ENCODE measurements at regions not wholly inside any gene's neighbourhood (a gene's known extent, or its start where the extent isn't known, plus 50 kb on each side); places are given as distances from the start of the nearest gene placed in this dataset.
A peak's percentile ranks its signal among the peaks of the same experiment; 100 is the strongest.
"Not testable (repeated sequence)": the region's sequence is repeated elsewhere in the genome, so short reads cannot be mapped to it uniquely, and the experiment has no call there.

GRCh38 chr10:22467393-22467792, 122.1 kb downstream of the SPAG6 start:
- DNase-seq; H3K4me3 ChIP-seq; H3K9me3 ChIP-seq; H3K36me3 ChIP-seq; H3K27ac ChIP-seq; H3K4me1 ChIP-seq; ATAC-seq (ENCODE audit: low FRiP score in 2 of 2); H3K27me3 ChIP-seq: not testable (repeated sequence)
- WGBS, 2 donors = 78 to 79% methylated on average over 4 of the region's 4 CpGs

GRCh38 chr10:22468570-22469320, 123.4 kb downstream of the SPAG6 start:
- H3K9me3 ChIP-seq = no peaks in the 10 kb centered on the region
- WGBS, 2 donors = 84 to 85% methylated on average over 3 of the region's 3 CpGs
- ATAC-seq (ENCODE audit: low FRiP score in 2 of 2) (no peak), DNase-seq (no peak)
- H3K4me3 ChIP-seq = no peak overlapping the region
- peaks cover 0 to 3% (median 0%) of the 10 kb centered on the region in 4 donors for H3K27me3 ChIP-seq
- H3K27ac ChIP-seq = no peak overlapping the region
- H3K36me3 ChIP-seq = no peaks in the 10 kb centered on the region
- no peaks in the 10 kb centered on the region for H3K4me1 ChIP-seq
- no peak for TF ChIP-seq CTCF (IDR thresholded peaks at IDR 0.05)
- no peak for TF ChIP-seq POLR2AphosphoS5 (IDR thresholded peaks at IDR 0.05)
- no peak for TF ChIP-seq POLR2A (IDR thresholded peaks at IDR 0.05)
- no peak for TF ChIP-seq EP300 (IDR thresholded peaks at IDR 0.05)

- Histone ChIP-seq H3K27me3 (peaks cover 0 to 38% (median 18%) of the 10 kb centered on the region in 4 donors), H3K9me3 (no peaks in the 10 kb centered on the region), H3K4me3 (no peak overlapping the region), H3K27ac (no peak overlapping the region), H3K4me1 (peaks cover 16 to 24% (median 18%) of the 10 kb centered on the region in 4 donors), H3K36me3 (no peaks in the 10 kb centered on the region)
- WGBS, 2 donors = 83 to 91% methylated on average over 6 of the region's 6 CpGs
- DNase-seq (no peak), ATAC-seq (ENCODE audit: low FRiP score in 2 of 2) (no peak)
- TF ChIP-seq CTCF (IDR thresholded peaks at IDR 0.05) (no peak), POLR2A (IDR thresholded peaks at IDR 0.05) (no peak), EP300 (IDR thresholded peaks at IDR 0.05) (no peak), POLR2AphosphoS5 (IDR thresholded peaks at IDR 0.05) (no peak)
These were observed 127.7 kb downstream of the SPAG6 start for GRCh38 chr10:22473044-22473443.

GRCh38 chr10:22473459-22473858, 128.2 kb downstream of the SPAG6 start:
- TF ChIP-seq CTCF (IDR thresholded peaks at IDR 0.05) (no peak), EP300 (IDR thresholded peaks at IDR 0.05) (no peak), POLR2AphosphoS5 (IDR thresholded peaks at IDR 0.05) (no peak), POLR2A (IDR thresholded peaks at IDR 0.05) (no peak)
- WGBS, 2 donors = 68 to 76% methylated on average over 3 of the region's 3 CpGs
- Histone ChIP-seq H3K27ac (no peak overlapping the region), H3K9me3 (no peaks in the 10 kb centered on the region), H3K36me3 (no peaks in the 10 kb centered on the region), H3K27me3 (peaks cover 0 to 38% (median 18%) of the 10 kb centered on the region in 4 donors), H3K4me3 (no peak overlapping the region), H3K4me1 (peaks cover 16 to 24% (median 18%) of the 10 kb centered on the region in 4 donors)
- no peak for ATAC-seq (ENCODE audit: low FRiP score in 2 of 2)
- DNase-seq = no peak

GRCh38 chr10:22475651-22476600, 130.6 kb downstream of the SPAG6 start:
- H3K9me3 ChIP-seq = no peaks in the 10 kb centered on the region
- no peak overlapping the region for H3K27ac ChIP-seq
- ATAC-seq (ENCODE audit: low FRiP score in 2 of 2) = peak in 1 of 2 donors; percentile 57
- H3K27me3 ChIP-seq = peaks cover 0 to 38% (median 18%) of the 10 kb centered on the region in 4 donors
- no peak for TF ChIP-seq POLR2A (IDR thresholded peaks at IDR 0.05)
- no peak for TF ChIP-seq CTCF (IDR thresholded peaks at IDR 0.05)
- TF ChIP-seq POLR2AphosphoS5 (IDR thresholded peaks at IDR 0.05) = no peak
- no peak for TF ChIP-seq EP300 (IDR thresholded peaks at IDR 0.05)
- peak in 1 of 2 donors; percentile 84 for DNase-seq
- peak overlapping the region in 3 of 4 donors; percentile 24 to 46 (median 37) for H3K4me3 ChIP-seq
- peaks cover 16 to 24% (median 18%) of the 10 kb centered on the region in 4 donors for H3K4me1 ChIP-seq
- no peaks in the 10 kb centered on the region for H3K36me3 ChIP-seq
- 5% methylated on average over 86 to 90 of the region's 96 CpGs for WGBS, 2 donors

Data from upper lobe of left lung (tissue), 6 donors.